Femur (tissue), 1 donor: ENCODE measurements at regions not wholly inside any gene's neighbourhood (a gene's known extent, or its start where the extent isn't known, plus 50 kb on each side); places are given as distances from the start of the nearest gene placed in this dataset.

Experiments
- DNase-seq: peaks from one replicate; pipeline ENCODE4 v3.0.0-alpha.2; 2017

- DNase-seq = no peak
Observed at GRCh38 chr4:19774690-19775256, 476.9 kb upstream of the SLIT2 start.

GRCh38 chr4:19772581-19772980, 479.1 kb upstream of the SLIT2 start:
- DNase-seq = no peak

- DNase-seq = no peak
Observed at GRCh38 chr4:19756661-19757060, 495.0 kb upstream of the SLIT2 start.

- no peak for DNase-seq
Observed at GRCh38 chr4:19752599-19752998, 499.1 kb upstream of the SLIT2 start.

- peak; percentile 38 for DNase-seq
Observed at GRCh38 chr4:19748519-19749479, 502.9 kb upstream of the SLIT2 start.

- DNase-seq = no peak
Observed at GRCh38 chr4:19746377-19746776, 505.3 kb upstream of the SLIT2 start.

- DNase-seq = no peak
Observed at GRCh38 chr4:19743115-19743638, 508.5 kb upstream of the SLIT2 start.

GRCh38 chr4:19739101-19739651, 512.5 kb upstream of the SLIT2 start:
- DNase-seq = no peak

GRCh38 chr4:19736968-19737756, 514.5 kb upstream of the SLIT2 start:
- no peak for DNase-seq

GRCh38 chr4:19735012-19735411, 516.7 kb upstream of the SLIT2 start:
- DNase-seq = no peak

GRCh38 chr4:19729886-19730651, 521.6 kb upstream of the SLIT2 start:
- DNase-seq = peak; percentile 59

GRCh38 chr4:19728773-19729172, 522.9 kb upstream of the SLIT2 start:
- no peak for DNase-seq

- no peak for DNase-seq
Observed at GRCh38 chr4:19727141-19727540, 524.6 kb upstream of the SLIT2 start.

- DNase-seq = no peak
Observed at GRCh38 chr4:19725130-19725529, 526.6 kb upstream of the SLIT2 start.

- no peak for DNase-seq
Observed at GRCh38 chr4:19722404-19722803, 529.3 kb upstream of the SLIT2 start.

GRCh38 chr4:19721587-19721986, 530.1 kb upstream of the SLIT2 start:
- DNase-seq = no peak

- no peak for DNase-seq
Observed at GRCh38 chr4:19720610-19721009, 531.1 kb upstream of the SLIT2 start.

GRCh38 chr4:19720190-19720589, 531.5 kb upstream of the SLIT2 start:
- no peak for DNase-seq

GRCh38 chr4:19711871-19712270, 539.8 kb upstream of the SLIT2 start:
- DNase-seq = no peak

GRCh38 chr4:19707876-19708275, 543.8 kb upstream of the SLIT2 start:
- no peak for DNase-seq

GRCh38 chr4:19703391-19703790, 548.3 kb upstream of the SLIT2 start:
- no peak for DNase-seq

- no peak for DNase-seq
Observed at GRCh38 chr4:19700992-19701391, 550.7 kb upstream of the SLIT2 start.
